Liver (tissue), 8 donors: ENCODE measurements at regions not wholly inside any gene's neighbourhood (a gene's known extent, or its start where the extent isn't known, plus 50 kb on each side); places are given as distances from the start of the nearest gene placed in this dataset.

Experiments
- DNase-seq: peaks from one replicate; pipeline ENCODE4 v3.0.0-alpha.2; 2017; ENCODE audit warnings: low spot score
- H3K27ac ChIP-seq, 2 donors: one replicate each; pipeline ENCODE4 v1.7.0; 2013; ENCODE audit warnings: inconsistent platforms in 2 of 2, low read length in 2 of 2, control low read depth in 1 of 2, low read depth in 1 of 2, mild to moderate bottlenecking in 1 of 2
- H3K27me3 ChIP-seq, 4 donors: one replicate each; pipeline versions ENCODE4 v1.6.1 to v1.7.0; 2013; ENCODE audit warnings: low read length in 3 of 4, inconsistent platforms in 1 of 4, mild to moderate bottlenecking in 1 of 4, moderate library complexity in 1 of 4; ENCODE audit not compliant: control insufficient read depth in 4 of 4, insufficient read depth in 4 of 4
- H3K36me3 ChIP-seq, 4 donors: one replicate each; pipeline versions ENCODE4 v1.6.1 to v1.7.0; 2013; ENCODE audit warnings: low read length in 3 of 4, mild to moderate bottlenecking in 3 of 4, low read depth in 1 of 4, moderate library complexity in 1 of 4; ENCODE audit not compliant: control insufficient read depth in 4 of 4, insufficient read depth in 3 of 4
- H3K4me1 ChIP-seq, 4 donors: one replicate each; pipeline versions ENCODE4 v1.6.1 to v1.7.0; 2013; ENCODE audit warnings: low read length in 3 of 4, mild to moderate bottlenecking in 3 of 4, moderate library complexity in 1 of 4; ENCODE audit not compliant: control insufficient read depth in 4 of 4, insufficient read depth in 4 of 4
- H3K4me3 ChIP-seq, 3 donors: one replicate each; pipeline versions ENCODE4 v1.6.1 to v1.7.0; 2013; ENCODE audit warnings: low read length in 3 of 3, control low read depth in 1 of 3, low read depth in 1 of 3, mild to moderate bottlenecking in 1 of 3
- H3K9ac ChIP-seq, 2 donors: one replicate each; pipeline ENCODE4 v1.7.0; 2013; ENCODE audit warnings: low read length in 2 of 2, mild to moderate bottlenecking in 2 of 2, moderate library complexity in 2 of 2, control low read depth in 1 of 2, low read depth in 1 of 2
- H3K9me3 ChIP-seq, 4 donors: one replicate each; pipeline versions ENCODE4 v1.6.1 to v1.7.0; 2013; ENCODE audit warnings: low read length in 3 of 4; ENCODE audit not compliant: control insufficient read depth in 4 of 4
- ATF3 ChIP-seq: IDR thresholded peaks from 2 replicates; pipeline ENCODE4 v1.6.1; 2016; ENCODE audit warnings: antibody characterized with exemption
- CTCF ChIP-seq: fragments of 150-350 bp; IDR thresholded peaks from 2 replicates; pipeline ENCODE4 v1.5.1; 2017; ENCODE audit warnings: improper control_type of control experiment, low read depth, low read length; ENCODE audit not compliant: missing input control
- EGR1 ChIP-seq, 2 donors: IDR thresholded peaks; 2 replicates each; pipeline ENCODE4 v1.6.1; 2016 to 2018; ENCODE audit warnings: antibody characterized with exemption in 2 of 2, low read depth in 2 of 2
- FOXA2 ChIP-seq: IDR thresholded peaks from 2 replicates; pipeline ENCODE4 v1.6.1; 2016; ENCODE audit warnings: antibody characterized with exemption
- HNF4A ChIP-seq, 2 donors: conservative IDR thresholded peaks; 2 replicates each; pipeline ENCODE4 v1.6.1; 2016; ENCODE audit warnings: antibody characterized with exemption in 2 of 2, mild to moderate bottlenecking in 2 of 2
- HNF4G ChIP-seq: IDR thresholded peaks from 2 replicates; pipeline ENCODE4 v1.6.1; 2016; ENCODE audit warnings: antibody characterized with exemption
- JUND ChIP-seq, 2 donors: IDR thresholded peaks; 2 replicates each; pipeline ENCODE4 v1.6.1; 2016; ENCODE audit warnings: antibody characterized with exemption in 2 of 2
- NR2F2 ChIP-seq: IDR thresholded peaks from 2 replicates; pipeline ENCODE4 v1.6.1; 2016; ENCODE audit warnings: antibody characterized with exemption
- RAD21 ChIP-seq, 2 donors: IDR thresholded peaks; 2 replicates each; pipeline ENCODE4 v1.6.1; 2016; ENCODE audit warnings: antibody characterized with exemption in 2 of 2, mild to moderate bottlenecking in 2 of 2
- SP1 ChIP-seq: IDR thresholded peaks from 2 replicates; pipeline ENCODE4 v1.6.1; 2018; ENCODE audit warnings: antibody characterized with exemption, mild to moderate bottlenecking
- TAF1 ChIP-seq: conservative IDR thresholded peaks from 2 replicates; pipeline ENCODE4 v1.6.1; 2016; ENCODE audit warnings: antibody characterized with exemption, mild to moderate bottlenecking
- YY1 ChIP-seq: IDR thresholded peaks from 2 replicates; pipeline ENCODE4 v1.6.1; 2016; ENCODE audit warnings: antibody characterized with exemption, mild to moderate bottlenecking
- WGBS: extraction: QIAGEN DNeasy Blood & Tissue Kit; methylation state at CpG from one replicate; pipeline ENCODE4 v1.1.7; 2013; 5-methylcytosine and 5-hydroxymethylcytosine counted together
- TF ChIP-seq, protein P1 (sequence below): IDR thresholded peaks from 2 replicates; pipeline ENCODE4 v1.6.1; 2016; ENCODE audit warnings: antibody characterized with exemption, mild to moderate bottlenecking
- TF ChIP-seq, protein P2 (sequence below): IDR thresholded peaks from 2 replicates; pipeline ENCODE4 v1.6.1; 2016; ENCODE audit warnings: antibody characterized with exemption
- TF ChIP-seq, protein P3 (sequence below): IDR thresholded peaks from 2 replicates; pipeline ENCODE4 v1.6.1; 2016; ENCODE audit warnings: antibody characterized with exemption
- donor health status: healthy.
- donor health status: healthy.
- donor health status: healthy.
- donor health status: healthy.
- donor health status: healthy.

- TF ChIP-seq, protein P1, sequence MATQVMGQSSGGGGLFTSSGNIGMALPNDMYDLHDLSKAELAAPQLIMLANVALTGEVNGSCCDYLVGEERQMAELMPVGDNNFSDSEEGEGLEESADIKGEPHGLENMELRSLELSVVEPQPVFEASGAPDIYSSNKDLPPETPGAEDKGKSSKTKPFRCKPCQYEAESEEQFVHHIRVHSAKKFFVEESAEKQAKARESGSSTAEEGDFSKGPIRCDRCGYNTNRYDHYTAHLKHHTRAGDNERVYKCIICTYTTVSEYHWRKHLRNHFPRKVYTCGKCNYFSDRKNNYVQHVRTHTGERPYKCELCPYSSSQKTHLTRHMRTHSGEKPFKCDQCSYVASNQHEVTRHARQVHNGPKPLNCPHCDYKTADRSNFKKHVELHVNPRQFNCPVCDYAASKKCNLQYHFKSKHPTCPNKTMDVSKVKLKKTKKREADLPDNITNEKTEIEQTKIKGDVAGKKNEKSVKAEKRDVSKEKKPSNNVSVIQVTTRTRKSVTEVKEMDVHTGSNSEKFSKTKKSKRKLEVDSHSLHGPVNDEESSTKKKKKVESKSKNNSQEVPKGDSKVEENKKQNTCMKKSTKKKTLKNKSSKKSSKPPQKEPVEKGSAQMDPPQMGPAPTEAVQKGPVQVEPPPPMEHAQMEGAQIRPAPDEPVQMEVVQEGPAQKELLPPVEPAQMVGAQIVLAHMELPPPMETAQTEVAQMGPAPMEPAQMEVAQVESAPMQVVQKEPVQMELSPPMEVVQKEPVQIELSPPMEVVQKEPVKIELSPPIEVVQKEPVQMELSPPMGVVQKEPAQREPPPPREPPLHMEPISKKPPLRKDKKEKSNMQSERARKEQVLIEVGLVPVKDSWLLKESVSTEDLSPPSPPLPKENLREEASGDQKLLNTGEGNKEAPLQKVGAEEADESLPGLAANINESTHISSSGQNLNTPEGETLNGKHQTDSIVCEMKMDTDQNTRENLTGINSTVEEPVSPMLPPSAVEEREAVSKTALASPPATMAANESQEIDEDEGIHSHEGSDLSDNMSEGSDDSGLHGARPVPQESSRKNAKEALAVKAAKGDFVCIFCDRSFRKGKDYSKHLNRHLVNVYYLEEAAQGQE = no peak
- TF ChIP-seq SP1 = no peak
- TF ChIP-seq TAF1 = no peak
- no peak for TF ChIP-seq YY1
- Histone ChIP-seq H3K4me1 (no peaks in the 10 kb centered on the region), H3K36me3 (no peaks in the 10 kb centered on the region), H3K27me3 (no peaks in the 10 kb centered on the region), H3K4me3 (no peak overlapping the region), H3K9me3 (peaks cover 0 to 2% (median 0%) of the 10 kb centered on the region in 4 donors), H3K27ac (no peak overlapping the region), H3K9ac (no peak overlapping the region)
- no peak for DNase-seq
- WGBS = 65% methylated on average over 5 of the region's 5 CpGs
Measured at GRCh38 chr5:5062525-5063302, 77.4 kb upstream of the ADAMTS16 start.

- no peak for DNase-seq
- Histone ChIP-seq H3K9me3 (peaks cover 0 to 5% (median 0%) of the 10 kb centered on the region in 4 donors), H3K9ac (no peak overlapping the region), H3K27ac (no peak overlapping the region), H3K36me3 (no peaks in the 10 kb centered on the region), H3K27me3 (no peaks in the 10 kb centered on the region), H3K4me3 (no peak overlapping the region), H3K4me1 (no peaks in the 10 kb centered on the region)
- 26% methylated on average over 3 of the region's 3 CpGs for WGBS
- TF ChIP-seq HNF4A (conservative IDR thresholded peaks at IDR 0.05) (no peak), SP1 (no peak), FOXA2 (no peak), RAD21 (IDR thresholded peaks at IDR 0.05) (peak in 1 of 2 donors; percentile 4)
Measured at GRCh38 chr5:5063533-5063953, 76.6 kb upstream of the ADAMTS16 start.

DNA sequence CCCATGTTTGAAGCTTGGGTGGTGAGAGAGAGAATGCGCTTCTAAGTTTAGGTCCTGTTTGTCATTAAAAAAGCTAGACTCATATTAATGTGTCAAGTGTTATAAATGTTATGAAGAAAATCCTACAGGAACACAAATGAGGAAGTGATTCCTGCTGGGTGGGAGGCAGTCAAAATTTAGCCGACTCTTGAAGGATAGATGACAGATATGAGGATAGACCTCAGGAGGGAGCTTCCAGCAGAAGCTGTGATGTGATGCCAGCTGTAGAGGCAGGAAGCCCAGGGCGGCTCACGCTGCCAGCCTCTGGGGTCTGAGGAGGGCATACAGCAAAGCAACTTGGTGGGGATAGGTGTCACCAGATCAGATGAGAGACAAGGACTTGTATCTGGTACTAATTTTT, 74.7 kb upstream of the ADAMTS16 start:
- no peaks in the 10 kb centered on the region for H3K36me3 ChIP-seq
- H3K9me3 ChIP-seq = peaks cover 0 to 5% (median 0%) of the 10 kb centered on the region in 4 donors
- TF ChIP-seq JUND (IDR thresholded peaks at IDR 0.05) (no peak), YY1 (no peak), ATF3 (no peak), EGR1 (IDR thresholded peaks at IDR 0.05; ENCODE audit: low read depth in 2 of 2) (no peak), CTCF (no peak), NR2F2 (no peak), HNF4G (no peak)
- TF ChIP-seq, protein P2, sequence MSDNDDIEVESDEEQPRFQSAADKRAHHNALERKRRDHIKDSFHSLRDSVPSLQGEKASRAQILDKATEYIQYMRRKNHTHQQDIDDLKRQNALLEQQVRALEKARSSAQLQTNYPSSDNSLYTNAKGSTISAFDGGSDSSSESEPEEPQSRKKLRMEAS = no peak
- TF ChIP-seq, protein P3, sequence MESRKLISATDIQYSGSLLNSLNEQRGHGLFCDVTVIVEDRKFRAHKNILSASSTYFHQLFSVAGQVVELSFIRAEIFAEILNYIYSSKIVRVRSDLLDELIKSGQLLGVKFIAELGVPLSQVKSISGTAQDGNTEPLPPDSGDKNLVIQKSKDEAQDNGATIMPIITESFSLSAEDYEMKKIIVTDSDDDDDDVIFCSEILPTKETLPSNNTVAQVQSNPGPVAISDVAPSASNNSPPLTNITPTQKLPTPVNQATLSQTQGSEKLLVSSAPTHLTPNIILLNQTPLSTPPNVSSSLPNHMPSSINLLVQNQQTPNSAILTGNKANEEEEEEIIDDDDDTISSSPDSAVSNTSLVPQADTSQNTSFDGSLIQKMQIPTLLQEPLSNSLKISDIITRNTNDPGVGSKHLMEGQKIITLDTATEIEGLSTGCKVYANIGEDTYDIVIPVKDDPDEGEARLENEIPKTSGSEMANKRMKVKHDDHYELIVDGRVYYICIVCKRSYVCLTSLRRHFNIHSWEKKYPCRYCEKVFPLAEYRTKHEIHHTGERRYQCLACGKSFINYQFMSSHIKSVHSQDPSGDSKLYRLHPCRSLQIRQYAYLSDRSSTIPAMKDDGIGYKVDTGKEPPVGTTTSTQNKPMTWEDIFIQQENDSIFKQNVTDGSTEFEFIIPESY = no peak
- H3K27ac ChIP-seq = no peak overlapping the region
- no peak overlapping the region for H3K9ac ChIP-seq
- 92% methylated on average over 4 of the region's 4 CpGs for WGBS
- no peaks in the 10 kb centered on the region for H3K4me1 ChIP-seq
- H3K4me3 ChIP-seq = no peak overlapping the region
- H3K27me3 ChIP-seq = no peaks in the 10 kb centered on the region
- DNase-seq = no peak
